ENCODE measurements at regions not wholly inside any gene's neighbourhood (a gene's known extent, or its start where the extent isn't known, plus 50 kb on each side); places are given as distances from the start of the nearest gene placed in this dataset.

GRCh38 chr3:117409256-117409655 is 699.7 kb downstream of the TUSC7 start:
- DNase-seq = no peak

- DNase-seq = peak; percentile 73
Observed at GRCh38 chr3:117409701-117410459, 700.3 kb downstream of the TUSC7 start.

GRCh38 chr3:117411971-117412370 is 702.4 kb downstream of the TUSC7 start:
- DNase-seq = no peak

- peak; percentile 66 for DNase-seq
Observed at GRCh38 chr3:117417411-117417810, 707.8 kb downstream of the TUSC7 start.

- no peak for DNase-seq
Observed at GRCh38 chr3:117427081-117427480, 717.5 kb downstream of the TUSC7 start.

DNA sequence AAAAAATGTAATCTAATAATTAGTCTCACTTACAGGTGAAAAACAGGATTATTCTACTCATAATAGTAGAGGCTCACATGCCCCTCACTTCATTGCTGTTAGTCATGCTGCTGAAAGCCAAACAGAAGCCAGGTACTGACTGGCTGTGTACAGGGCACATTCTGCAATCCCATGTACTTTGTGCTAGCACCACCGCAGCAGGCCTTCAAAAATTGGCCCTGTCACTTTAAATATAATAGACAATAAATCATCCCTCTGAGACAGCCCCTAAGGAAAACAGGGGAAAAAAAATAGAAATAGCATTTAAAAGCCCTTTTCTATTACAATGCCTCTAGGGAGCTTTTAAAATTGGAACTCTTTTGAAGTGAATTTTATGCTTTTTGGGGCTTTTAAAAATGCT is 723.8 kb downstream of the TUSC7 start:
- DNase-seq = no peak

DNA sequence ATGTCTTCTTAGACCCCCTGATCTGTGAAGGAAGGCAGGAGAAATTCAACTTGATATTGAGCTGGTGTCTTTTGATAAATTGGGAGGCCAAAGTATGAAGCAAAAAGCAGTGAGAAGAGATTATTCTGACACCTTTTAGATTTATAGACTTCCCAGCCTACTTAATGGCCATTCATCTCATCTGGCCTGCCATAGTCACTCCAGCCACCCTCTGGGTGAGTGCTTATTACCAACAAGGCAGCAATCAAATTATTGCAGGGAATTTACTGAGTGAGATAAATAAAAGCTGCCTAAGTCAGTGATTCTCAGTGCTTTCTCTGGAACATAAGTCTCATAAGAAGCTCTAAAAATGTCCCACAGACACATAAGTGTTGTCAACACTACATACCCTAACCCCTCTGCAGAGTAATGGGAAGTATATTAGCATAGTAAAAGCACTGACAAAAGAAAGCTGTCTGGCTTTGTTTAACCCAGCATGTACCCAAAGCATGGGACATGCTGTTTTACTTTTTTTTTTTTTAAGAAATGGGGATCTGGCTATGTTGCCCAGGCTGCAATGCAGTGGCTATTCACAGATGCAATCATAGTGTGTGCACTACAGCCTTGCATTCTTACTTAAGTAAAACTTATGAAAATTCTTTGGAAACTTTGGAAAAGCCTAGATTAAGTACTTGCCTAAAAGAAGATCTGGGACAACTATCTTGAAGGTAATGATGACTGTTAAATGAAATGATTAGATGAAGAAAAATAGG is 725.3 kb downstream of the TUSC7 start:
- no peak for DNase-seq

DNA sequence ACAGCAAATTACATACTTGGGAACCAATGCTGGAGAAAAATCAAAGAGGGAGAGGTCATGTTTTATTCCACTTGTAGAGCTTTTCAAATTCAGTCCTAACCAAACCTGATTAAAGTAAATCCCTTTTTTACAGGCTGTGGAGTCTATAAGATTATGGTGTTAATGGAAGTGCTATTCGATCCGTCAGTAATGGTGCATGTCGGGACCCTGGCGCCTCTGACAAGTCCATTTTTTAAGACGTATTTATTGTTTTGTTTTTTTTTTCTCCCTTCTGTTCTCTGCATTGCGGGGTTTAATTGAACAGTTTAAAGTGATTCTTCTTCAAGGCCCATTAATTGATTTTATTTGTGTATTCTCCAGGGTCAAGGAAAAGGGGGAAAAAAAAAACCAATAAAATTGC is 725.9 kb downstream of the TUSC7 start:
- no peak for DNase-seq

GRCh38 chr3:117439812-117440211 is 730.2 kb downstream of the TUSC7 start:
- peak; percentile 52 for DNase-seq

DNA sequence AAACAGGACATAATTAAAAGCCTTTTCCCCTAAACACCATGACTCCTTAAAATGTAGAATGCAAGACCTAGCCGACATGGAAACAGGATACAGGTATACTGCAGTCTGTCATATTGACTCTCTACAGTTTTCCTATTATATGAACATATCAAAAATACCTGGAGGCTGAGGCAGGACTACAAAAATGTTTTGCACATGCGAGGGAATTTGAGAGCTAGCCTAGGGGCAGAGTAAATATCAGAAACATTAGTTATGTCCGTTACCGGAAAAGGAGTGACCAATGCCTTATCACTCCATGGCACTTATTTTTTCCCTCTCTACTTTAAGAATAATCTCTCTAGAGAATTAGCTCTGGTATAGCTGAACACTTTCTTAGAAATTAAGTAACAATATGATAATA is 732.3 kb downstream of the TUSC7 start:
- no peak for DNase-seq

GRCh38 chr3:117442566-117442965 is 733.0 kb downstream of the TUSC7 start:
- no peak for DNase-seq

- no peak for DNase-seq
Observed at GRCh38 chr3:117443014-117443413, 733.4 kb downstream of the TUSC7 start.

- no peak for DNase-seq
Observed at GRCh38 chr3:117444175-117444574, 734.6 kb downstream of the TUSC7 start.

DNA sequence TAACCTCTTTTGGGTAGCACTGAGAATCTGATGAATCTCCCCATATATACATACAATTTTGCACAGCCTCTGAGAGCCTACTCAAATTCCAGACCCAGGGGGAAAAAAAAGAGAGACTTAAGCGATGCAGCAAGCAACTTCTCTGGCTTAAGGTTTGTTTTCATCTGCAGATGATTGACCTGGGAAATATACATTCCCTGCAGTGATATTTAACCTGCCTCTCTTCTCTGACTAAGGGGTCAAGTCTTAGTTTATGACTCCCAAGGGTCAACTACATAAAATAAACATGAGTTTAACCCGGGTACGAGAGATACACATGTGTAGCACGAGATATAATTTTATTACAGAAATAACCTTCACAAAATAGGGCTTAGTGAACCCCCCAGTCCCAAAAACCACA is 737.8 kb downstream of the TUSC7 start:
- DNase-seq = no peak

DNA sequence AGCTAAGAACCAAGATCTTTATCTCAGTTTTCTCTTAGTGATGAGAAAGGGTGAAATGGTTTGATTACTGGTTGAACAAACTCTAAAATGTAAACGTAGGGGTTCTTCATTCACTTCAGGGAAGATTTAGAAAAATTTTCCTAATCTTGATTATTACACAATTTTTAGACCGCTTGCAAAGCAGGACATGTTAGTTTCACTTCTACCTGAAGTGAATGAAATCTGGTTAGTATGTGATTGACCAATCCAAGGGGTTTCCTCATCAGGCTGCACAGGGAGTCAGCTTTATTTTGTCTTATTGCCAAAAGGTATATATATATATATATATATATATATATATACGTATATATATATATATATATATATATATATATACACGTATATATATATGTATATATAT is 740.4 kb downstream of the TUSC7 start:
- DNase-seq = no peak

GRCh38 chr3:117454254-117454653 is 744.7 kb downstream of the TUSC7 start:
- DNase-seq = no peak

GRCh38 chr3:117454908-117455307 is 745.3 kb downstream of the TUSC7 start:
- DNase-seq = no peak

- DNase-seq = no peak
Observed at GRCh38 chr3:117455782-117456181, 746.2 kb downstream of the TUSC7 start.

- DNase-seq = peak; percentile 33
Observed at GRCh38 chr3:117463276-117464115, 753.9 kb downstream of the TUSC7 start.

- no peak for DNase-seq
Observed at GRCh38 chr3:117471831-117472230, 762.3 kb downstream of the TUSC7 start.

- DNase-seq = no peak
Observed at GRCh38 chr3:117473981-117474538, 764.5 kb downstream of the TUSC7 start.

DNA sequence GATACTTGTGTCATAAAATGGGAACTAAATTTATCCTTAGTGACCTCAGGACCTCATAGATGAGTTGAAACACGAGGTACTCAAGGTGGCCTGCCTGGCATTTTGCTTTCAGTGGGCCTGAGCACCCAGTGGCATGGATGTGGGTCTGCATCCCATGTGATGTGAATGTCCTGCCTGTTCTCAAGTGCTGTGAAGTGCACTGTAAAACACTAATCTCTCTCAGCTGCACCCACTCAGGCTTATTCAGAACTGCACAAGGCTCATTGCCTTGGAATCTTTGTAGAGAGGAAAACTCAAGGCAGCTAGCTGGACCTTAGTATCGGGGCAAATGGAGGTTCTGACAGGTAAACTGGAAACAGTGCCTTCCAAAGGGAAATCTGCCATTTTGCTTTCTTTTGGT is 767.0 kb downstream of the TUSC7 start:
- DNase-seq = no peak

- DNase-seq = no peak
Observed at GRCh38 chr3:117477214-117477755, 767.7 kb downstream of the TUSC7 start.
